ENCODE measurements at regions not wholly inside any gene's neighbourhood (a gene's known extent, or its start where the extent isn't known, plus 50 kb on each side); places are given as distances from the start of the nearest gene placed in this dataset.

DNA sequence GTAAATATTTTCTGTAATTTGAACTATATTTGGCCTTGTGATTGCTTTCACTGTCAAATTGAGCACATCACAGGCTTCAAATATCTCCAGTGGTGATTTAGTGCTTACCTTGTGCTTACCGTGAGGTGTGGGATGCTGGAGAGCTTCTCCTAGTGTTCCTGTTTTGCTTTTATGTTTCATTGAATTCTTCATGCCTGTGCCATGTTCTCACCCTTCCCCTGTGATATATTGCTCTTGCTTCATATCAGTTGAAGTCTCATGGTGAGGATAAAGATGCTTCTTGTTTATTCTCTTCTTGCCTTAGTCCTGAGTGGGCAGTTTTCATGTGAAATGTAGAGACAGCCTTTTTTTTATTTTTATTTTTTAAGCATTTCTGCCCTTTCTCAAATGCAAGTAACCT is 198.0 kb upstream of the PDGFD start:
- Histone ChIP-seq H3K9me3 (no peaks in the 10 kb centered on the region), H3K27me3 (no peaks in the 10 kb centered on the region), H3K4me1 (no peaks in the 10 kb centered on the region), H3K4me3 (no peak overlapping the region), H3K27ac (no peak overlapping the region), H3K36me3 (no peaks in the 10 kb centered on the region)
- TF ChIP-seq CTCF (IDR thresholded peaks at IDR 0.05) (no peak), POLR2AphosphoS5 (IDR thresholded peaks at IDR 0.05; ENCODE audit: insufficient read depth in 1 of 2, low read depth in 1 of 2) (no peak), POLR2A (IDR thresholded peaks at IDR 0.05) (no peak)
- intact Hi-C loops (cut with DNase I), result no loop called here
- DNase-seq (ENCODE audit: extremely low spot score in 2 of 2), result no peak

- TF ChIP-seq POLR2AphosphoS5 (IDR thresholded peaks at IDR 0.05; ENCODE audit: insufficient read depth in 1 of 2, low read depth in 1 of 2) (peak in 1 of 2 donors; percentile 30), POLR2A (IDR thresholded peaks at IDR 0.05) (no peak)
- H3K27me3 ChIP-seq, result no peaks in the 10 kb centered on the region
- peaks cover 6% of the 10 kb centered on the region for H3K9me3 ChIP-seq
- H3K36me3 ChIP-seq, result no peaks in the 10 kb centered on the region
- intact Hi-C loops (cut with DNase I), result no loop called here
- no peak overlapping the region for H3K4me3 ChIP-seq
- H3K27ac ChIP-seq, result no peak overlapping the region
- no peak for DNase-seq (ENCODE audit: extremely low spot score in 2 of 2)
- no peaks in the 10 kb centered on the region for H3K4me1 ChIP-seq
Measured at GRCh38 chr11:104352036-104352435, 188.1 kb upstream of the PDGFD start.

GRCh38 chr11:104343578-104343977 is 179.6 kb upstream of the PDGFD start:
- TF ChIP-seq POLR2A (IDR thresholded peaks at IDR 0.05), result no peak
- TF ChIP-seq CTCF (IDR thresholded peaks at IDR 0.05), result no peak
- TF ChIP-seq POLR2AphosphoS5 (IDR thresholded peaks at IDR 0.05; ENCODE audit: insufficient read depth in 1 of 2, low read depth in 1 of 2), result no peak
- DNase-seq (ENCODE audit: extremely low spot score in 2 of 2), result no peak

DNA sequence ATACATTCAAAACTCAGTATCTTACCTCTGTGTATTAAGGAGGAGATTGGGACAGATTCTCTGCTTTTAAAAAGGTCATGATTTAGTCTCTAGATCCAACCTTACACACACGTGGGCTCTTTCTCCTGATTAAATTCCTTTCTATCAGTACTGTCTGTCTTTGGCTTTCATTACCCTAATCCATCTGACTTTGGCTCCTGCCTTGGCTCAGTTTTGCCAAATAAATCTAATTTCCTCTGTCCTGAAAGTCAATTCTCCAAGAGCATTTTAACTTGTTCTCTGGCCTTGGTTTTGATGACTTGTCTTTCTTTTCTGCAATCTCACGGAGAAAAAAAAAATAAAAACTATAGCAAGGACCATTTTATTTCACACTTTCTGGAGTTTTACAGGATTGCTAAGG is 176.6 kb upstream of the PDGFD start:
- Histone ChIP-seq H3K4me3 (no peak overlapping the region), H3K36me3 (no peaks in the 10 kb centered on the region), H3K27ac (no peak overlapping the region), H3K9me3 (no peaks in the 10 kb centered on the region), H3K4me1 (no peaks in the 10 kb centered on the region), H3K27me3 (no peaks in the 10 kb centered on the region)
- no peak for DNase-seq (ENCODE audit: extremely low spot score in 2 of 2)
- no peak for TF ChIP-seq CTCF (IDR thresholded peaks at IDR 0.05)
- TF ChIP-seq POLR2AphosphoS5 (IDR thresholded peaks at IDR 0.05; ENCODE audit: insufficient read depth in 1 of 2, low read depth in 1 of 2), result no peak
- no peak for TF ChIP-seq POLR2A (IDR thresholded peaks at IDR 0.05)
- intact Hi-C loops (cut with DNase I), result no loop called here

More at GRCh38 chr11:104343578-104343977, 179.6 kb upstream of the PDGFD start:
- Histone ChIP-seq H3K27ac (no peak overlapping the region), H3K9me3 (no peaks in the 10 kb centered on the region), H3K4me3 (no peak overlapping the region), H3K36me3 (no peaks in the 10 kb centered on the region), H3K27me3 (no peaks in the 10 kb centered on the region), H3K4me1 (no peaks in the 10 kb centered on the region)
- intact Hi-C loops (cut with DNase I), result no loop called here

GRCh38 chr11:104339380-104339831 is 175.5 kb upstream of the PDGFD start:
- TF ChIP-seq POLR2AphosphoS5 (IDR thresholded peaks at IDR 0.05; ENCODE audit: insufficient read depth in 1 of 2, low read depth in 1 of 2) (no peak), CTCF (IDR thresholded peaks at IDR 0.05) (no peak), POLR2A (IDR thresholded peaks at IDR 0.05) (no peak)
- intact Hi-C loops (cut with DNase I), result no loop called here

More at GRCh38 chr11:104339380-104339831, 175.5 kb upstream of the PDGFD start:
- Histone ChIP-seq H3K27ac (no peak overlapping the region), H3K9me3 (no peaks in the 10 kb centered on the region), H3K4me1 (no peaks in the 10 kb centered on the region), H3K4me3 (no peak overlapping the region), H3K36me3 (no peaks in the 10 kb centered on the region), H3K27me3 (no peaks in the 10 kb centered on the region)
- DNase-seq (ENCODE audit: extremely low spot score in 2 of 2), result no peak
